Kidney (tissue), 13 donors: ENCODE measurements at regions not wholly inside any gene's neighbourhood (a gene's known extent, or its start where the extent isn't known, plus 50 kb on each side); places are given as distances from the start of the nearest gene placed in this dataset.

Experiments used
- DNase-seq, 5 donors: peaks; one replicate each; pipeline ENCODE4 v3.0.0-alpha.2; 2013 to 2020
- FAIRE-seq: peaks from 2 replicates; lab custom pipeline; 2012; peaks lifted over from hg19 to GRCh38; lab: Jason Lieb, UNC
- H3K27ac ChIP-seq, 2 donors: one replicate each; pipeline ENCODE4 v1.7.0; 2013; ENCODE audit warnings: low read depth in 2 of 2, low read length in 2 of 2, inconsistent platforms in 1 of 2
- H3K27me3 ChIP-seq: one replicate; pipeline ENCODE4 v1.7.1; 2013; ENCODE audit warnings: low read length, inconsistent platforms; ENCODE audit not compliant: control insufficient read depth, insufficient read depth
- H3K36me3 ChIP-seq, 3 donors: one replicate each; pipeline versions ENCODE4 v1.7.0 to v1.7.1; 2013; ENCODE audit warnings: low read length in 3 of 3, control low read depth in 1 of 3, inconsistent platforms in 1 of 3; ENCODE audit not compliant: insufficient read depth in 3 of 3, control insufficient read depth in 2 of 3
- H3K4me1 ChIP-seq, 3 donors: one replicate each; pipeline versions ENCODE4 v1.7.0 to v1.7.1; 2013; ENCODE audit warnings: low read length in 3 of 3, inconsistent platforms in 1 of 3, low read depth in 1 of 3; ENCODE audit not compliant: control insufficient read depth in 2 of 3, insufficient read depth in 2 of 3
- H3K4me3 ChIP-seq, 3 donors: one replicate each; pipeline versions ENCODE4 v1.7.0 to v1.8.1; 2013; ENCODE audit warnings: low read length in 3 of 3, control low read depth in 1 of 3, inconsistent platforms in 1 of 3
- H3K9ac ChIP-seq, 3 donors: one replicate each; pipeline versions ENCODE4 v1.7.0 to v1.7.1; 2013; ENCODE audit warnings: low read length in 3 of 3, control low read depth in 1 of 3, inconsistent platforms in 1 of 3
- H3K9me3 ChIP-seq, 3 donors: one replicate each; pipeline versions ENCODE4 v1.7.0 to v1.7.1; 2013; ENCODE audit warnings: low read length in 3 of 3, control low read depth in 1 of 3, inconsistent platforms in 1 of 3; ENCODE audit not compliant: control insufficient read depth in 2 of 3, insufficient read depth in 1 of 3
- CTCF ChIP-seq: IDR thresholded peaks from 3 replicates; pipeline ENCODE4 v1.5.1; 2012; ENCODE audit warnings: mild to moderate bottlenecking, moderate library complexity, borderline replicate concordance; ENCODE audit not compliant: insufficient read depth; ENCODE audit errors: extremely low read depth
- intact Hi-C: fragments of 100-400 bp; cut with DNase I; formaldehyde crosslinking; loops from one replicate; pipeline ENCODE4 v1.11.1; 2022
- donor health status: control.
- donor health status: control.
- donor health status: control.
- donor health status: control.
- donor health status: control.
- donor health status: DM: yes; HTN: yes; CAD: no.
- donor health status: Normal renal cell carcinoma (clear cell type).

- intact Hi-C loops = no loop called here
- no peak for FAIRE-seq
- H3K9me3 ChIP-seq = peaks cover 0 to 6% (median 0%) of the 10 kb centered on the region in 3 donors
Observed at GRCh38 chr3:180142472-180142871, 105.7 kb upstream of the PEX5L start.

GRCh38 chr3:180161770-180162169 is 125.0 kb upstream of the PEX5L start:
- intact Hi-C loops = no loop called here
- no peak overlapping the region for H3K4me3 ChIP-seq
- no peak for TF ChIP-seq CTCF
- no peaks in the 10 kb centered on the region for H3K27me3 ChIP-seq
- DNase-seq = no peak
- H3K4me1 ChIP-seq = no peaks in the 10 kb centered on the region
- no peak overlapping the region for H3K9ac ChIP-seq
- H3K36me3 ChIP-seq = no peaks in the 10 kb centered on the region
- peaks cover 0 to 4% (median 0%) of the 10 kb centered on the region in 3 donors for H3K9me3 ChIP-seq
- no peak for FAIRE-seq
- no peak overlapping the region for H3K27ac ChIP-seq

More at GRCh38 chr3:180142472-180142871, 105.7 kb upstream of the PEX5L start:
- H3K27ac ChIP-seq = no peak overlapping the region
- no peak overlapping the region for H3K9ac ChIP-seq
- DNase-seq = no peak
- no peaks in the 10 kb centered on the region for H3K4me1 ChIP-seq
- no peaks in the 10 kb centered on the region for H3K27me3 ChIP-seq
- H3K4me3 ChIP-seq = no peak overlapping the region
- no peaks in the 10 kb centered on the region for H3K36me3 ChIP-seq
- TF ChIP-seq CTCF = no peak

- FAIRE-seq (no peak), DNase-seq (no peak)
- H3K4me3 ChIP-seq = no peak overlapping the region
- no peak overlapping the region for H3K27ac ChIP-seq
- TF ChIP-seq CTCF = no peak
- no peak overlapping the region for H3K9ac ChIP-seq
- no peaks in the 10 kb centered on the region for H3K27me3 ChIP-seq
- H3K9me3 ChIP-seq = no peaks in the 10 kb centered on the region
- intact Hi-C loops = no loop called here
- H3K4me1 ChIP-seq = no peaks in the 10 kb centered on the region
- H3K36me3 ChIP-seq = no peaks in the 10 kb centered on the region
Observed at GRCh38 chr3:180175572-180175971, 138.8 kb upstream of the PEX5L start.

GRCh38 chr3:180176059-180176458 is 139.3 kb upstream of the PEX5L start:
- FAIRE-seq = no peak
- TF ChIP-seq CTCF = no peak
- Histone ChIP-seq H3K27ac (no peak overlapping the region), H3K9me3 (no peaks in the 10 kb centered on the region), H3K4me1 (no peaks in the 10 kb centered on the region), H3K9ac (no peak overlapping the region), H3K4me3 (no peak overlapping the region), H3K27me3 (no peaks in the 10 kb centered on the region), H3K36me3 (no peaks in the 10 kb centered on the region)
- DNase-seq = no peak
- intact Hi-C loops = no loop called here
